ENCODE measurements at regions not wholly inside any gene's neighbourhood (a gene's known extent, or its start where the extent isn't known, plus 50 kb on each side); places are given as distances from the start of the nearest gene placed in this dataset.

GRCh38 chr2:120480903-120481445, 135.0 kb downstream of the INHBB start:
- DNase-seq = no peak

GRCh38 chr2:120481446-120482194, 135.7 kb downstream of the INHBB start:
- DNase-seq = no peak

GRCh38 chr2:120482334-120482733, 136.4 kb downstream of the INHBB start:
- DNase-seq = no peak

GRCh38 chr2:120483355-120483754, 137.4 kb downstream of the INHBB start:
- DNase-seq = no peak

GRCh38 chr2:120485096-120485495, 139.2 kb downstream of the INHBB start:
- no peak for DNase-seq

- no peak for DNase-seq
Measured at GRCh38 chr2:120486441-120486840, 140.5 kb downstream of the INHBB start.

- DNase-seq = no peak
Measured at GRCh38 chr2:120486946-120487345, 141.0 kb downstream of the INHBB start.

- no peak for DNase-seq
Measured at GRCh38 chr2:120488531-120488930, 142.6 kb downstream of the INHBB start.

- no peak for DNase-seq
Measured at GRCh38 chr2:120489023-120489422, 143.1 kb downstream of the INHBB start.

GRCh38 chr2:120490091-120490798, 144.3 kb downstream of the INHBB start:
- no peak for DNase-seq

- DNase-seq = no peak
Measured at GRCh38 chr2:120491111-120491625, 145.2 kb downstream of the INHBB start.

- no peak for DNase-seq
Measured at GRCh38 chr2:120493231-120493630, 147.3 kb downstream of the INHBB start.

GRCh38 chr2:120494446-120494845, 148.5 kb downstream of the INHBB start:
- no peak for DNase-seq

GRCh38 chr2:120495586-120495985, 149.7 kb downstream of the INHBB start:
- DNase-seq = no peak

GRCh38 chr2:120496235-120496634, 150.3 kb downstream of the INHBB start:
- no peak for DNase-seq

GRCh38 chr2:120496759-120497158, 150.8 kb downstream of the INHBB start:
- DNase-seq = no peak

- no peak for DNase-seq
Measured at GRCh38 chr2:120497261-120497977, 151.5 kb downstream of the INHBB start.

GRCh38 chr2:120498121-120498520, 152.2 kb downstream of the INHBB start:
- no peak for DNase-seq

GRCh38 chr2:120498576-120499394, 152.8 kb downstream of the INHBB start:
- no peak for DNase-seq

- no peak for DNase-seq
Measured at GRCh38 chr2:120499784-120500495, 154.0 kb downstream of the INHBB start.

- DNase-seq = no peak
Measured at GRCh38 chr2:120501591-120501990, 155.7 kb downstream of the INHBB start.

- no peak for DNase-seq
Measured at GRCh38 chr2:120502357-120502756, 156.4 kb downstream of the INHBB start.
